Thyroid gland (tissue), 4 donors: ENCODE measurements at regions not wholly inside any gene's neighbourhood (a gene's known extent, or its start where the extent isn't known, plus 50 kb on each side); places are given as distances from the start of the nearest gene placed in this dataset.

Experiments used
- DNase-seq, 2 donors: peaks; one replicate each; pipeline ENCODE4 v3.0.0-alpha.2; 2019
- H3K27ac ChIP-seq, 3 donors: fragments of 200-600 bp; sonication (generic); 1 replicate in 2 of 3; 2 replicates in 1 of 3; pipeline ENCODE4 v1.5.1; 2016 to 2019; ENCODE audit warnings: mild to moderate bottlenecking in 1 of 3, moderate library complexity in 1 of 3
- H3K27me3 ChIP-seq: fragments of 200-600 bp; sonication (generic); one replicate; pipeline ENCODE4 v1.5.1; 2019
- H3K36me3 ChIP-seq, 2 donors: fragments of 200-600 bp; sonication (generic); one replicate each; pipeline ENCODE4 v1.5.1; 2016 to 2019
- H3K4me1 ChIP-seq, 2 donors: fragments of 200-600 bp; sonication (generic); one replicate each; pipeline ENCODE4 v1.5.1; 2017 to 2019
- H3K4me3 ChIP-seq, 3 donors: fragments of 200-600 bp; sonication (generic); replicated peaks in 1 of 3; 1 replicate in 2 of 3; 2 replicates in 1 of 3; pipeline ENCODE4 v1.5.1; 2016; ENCODE audit warnings: mild to moderate bottlenecking in 1 of 3
- H3K9me3 ChIP-seq: fragments of 200-600 bp; sonication (generic); one replicate; pipeline ENCODE4 v1.5.1; 2017
- CTCF ChIP-seq, 6 experiments: fragments of 200-600 bp in 3 of 6; fragments of 450-650 bp in 3 of 6; sonication (generic) in 3 of 6; IDR thresholded peaks; one replicate each; pipeline ENCODE4 v1.5.1; 2016 to 2019; ENCODE audit warnings: antibody characterized with exemption in 6 of 6, mild to moderate bottlenecking in 2 of 6, inconsistent platforms in 1 of 6, moderate library complexity in 1 of 6
- POLR2A ChIP-seq, 2 donors: fragments of 450-650 bp; IDR thresholded peaks; one replicate each; pipeline ENCODE4 v1.6.1; 2017; ENCODE audit warnings: antibody characterized with exemption in 2 of 2, mild to moderate bottlenecking in 2 of 2, moderate library complexity in 1 of 2
- WGBS, 2 donors: methylation state at CpG; one replicate each; pipeline ENCODE4 v1.1.5; 2017; 5-methylcytosine and 5-hydroxymethylcytosine counted together
- intact Hi-C: fragments of 100-400 bp; cut with DNase I; formaldehyde crosslinking; loops from one replicate; pipeline ENCODE4 v1.15.1; 2023

DNA sequence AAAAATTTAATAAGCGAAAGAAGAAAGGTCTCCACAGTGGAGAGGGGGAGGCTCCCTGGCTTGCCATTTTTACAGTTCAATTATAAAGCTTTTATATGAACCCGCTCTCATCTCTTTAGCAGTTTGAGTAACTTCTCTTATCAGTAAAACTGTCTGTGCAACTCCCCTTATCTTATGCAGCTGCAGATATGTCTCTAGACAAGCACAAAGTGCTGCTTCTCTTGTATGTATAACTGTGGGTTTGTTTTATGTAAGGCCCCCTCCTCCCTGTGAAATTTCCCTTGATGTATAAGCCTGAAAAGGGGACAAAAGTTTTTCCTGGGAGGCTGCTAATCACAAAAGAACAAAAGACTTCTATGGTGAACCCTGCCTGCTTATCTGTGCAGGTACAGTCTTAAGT is 90.2 kb upstream of the USP9Y start:
- Histone ChIP-seq H3K36me3 (no peaks in the 10 kb centered on the region), H3K27me3 (no peaks in the 10 kb centered on the region), H3K4me3 (no peak overlapping the region), H3K4me1 (no peaks in the 10 kb centered on the region), H3K9me3 (no peaks in the 10 kb centered on the region), H3K27ac (no peak overlapping the region)
- TF ChIP-seq POLR2A (IDR thresholded peaks at IDR 0.05) = no peak
- TF ChIP-seq CTCF (IDR thresholded peaks at IDR 0.05) = no peak
- WGBS, 2 donors = 86 to 95% methylated on average over 2 of the region's 2 CpGs
- intact Hi-C loops = no loop called here
- no peak for DNase-seq

DNA sequence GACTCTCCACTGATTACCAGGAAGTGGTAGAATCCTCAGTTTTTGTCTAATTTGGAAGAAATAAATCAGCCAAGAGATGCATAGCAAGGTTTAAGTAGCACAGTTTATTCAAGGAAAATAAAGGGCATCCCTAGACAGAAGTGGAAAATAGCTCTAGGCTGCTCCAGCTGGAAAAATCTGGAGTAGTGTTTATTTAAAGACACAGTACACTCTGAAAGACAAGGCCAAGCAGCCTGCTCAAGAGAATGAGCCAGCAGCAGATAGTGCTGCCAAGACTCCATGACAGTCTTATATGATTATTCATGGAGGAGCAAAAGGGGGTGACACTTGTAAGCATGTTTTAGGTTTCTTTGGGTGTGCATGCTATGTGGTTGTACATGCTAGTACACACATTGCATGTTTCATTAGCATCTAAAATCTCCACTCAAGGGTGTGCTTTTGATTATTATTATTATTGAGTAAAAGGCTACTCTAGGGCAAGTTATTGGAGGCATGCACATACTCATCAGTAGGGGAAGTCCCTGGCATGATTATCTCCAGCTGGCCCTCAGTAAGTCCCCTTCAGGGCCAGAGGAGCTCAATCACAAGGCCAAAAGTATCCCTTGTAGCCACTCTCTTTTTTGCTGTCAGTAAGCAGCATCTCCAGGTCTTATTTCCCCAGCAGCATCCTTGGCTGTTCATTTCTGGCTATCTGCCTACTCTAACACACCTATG is 85.1 kb upstream of the USP9Y start:
- H3K27me3 ChIP-seq = no peaks in the 10 kb centered on the region
- H3K36me3 ChIP-seq = no peaks in the 10 kb centered on the region
- TF ChIP-seq CTCF (IDR thresholded peaks at IDR 0.05) (no peak), POLR2A (IDR thresholded peaks at IDR 0.05) (no peak)
- no peaks in the 10 kb centered on the region for H3K9me3 ChIP-seq
- no peaks in the 10 kb centered on the region for H3K4me1 ChIP-seq
- no peak overlapping the region for H3K4me3 ChIP-seq
- DNase-seq = no peak
- intact Hi-C loops = no loop called here
- no peak overlapping the region for H3K27ac ChIP-seq

DNA sequence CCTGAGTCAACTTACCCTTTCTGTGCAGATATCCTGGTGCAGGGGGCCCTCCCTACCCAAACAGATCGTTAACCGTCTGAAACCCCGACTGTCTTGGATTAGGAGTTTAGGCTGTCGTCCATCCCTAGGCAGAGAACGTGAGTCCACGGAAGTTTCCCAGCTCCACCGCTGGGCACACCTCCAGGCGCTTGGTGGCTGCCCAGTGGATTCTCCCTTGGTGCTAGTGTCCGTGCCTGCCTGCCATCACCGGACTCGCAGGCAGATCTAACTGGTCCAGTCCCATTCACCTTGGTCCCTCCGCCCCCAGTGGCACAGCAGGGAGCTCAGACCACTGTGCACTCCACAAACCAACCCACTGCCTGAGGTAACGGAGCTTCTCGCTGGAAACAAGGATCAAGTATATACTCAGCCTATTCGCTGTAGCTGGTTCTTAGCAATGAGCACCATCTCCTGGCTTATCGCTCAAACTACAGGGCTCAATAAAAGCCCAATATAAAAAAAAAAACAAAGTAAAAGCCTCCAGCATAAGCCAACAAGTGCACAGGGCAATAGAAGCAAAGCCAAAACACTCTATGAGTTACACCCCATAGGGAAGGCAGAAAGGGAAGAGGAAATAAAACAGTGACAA is 79.5 kb upstream of the USP9Y start:
- TF ChIP-seq POLR2A (IDR thresholded peaks at IDR 0.05) = no peak
- peak in 2 of 6 experiments; percentile 43 to 51 for TF ChIP-seq CTCF (IDR thresholded peaks at IDR 0.05)
- 7 to 22% methylated on average over 4 to 9 of the region's 16 CpGs for WGBS, 2 donors
- Histone ChIP-seq H3K27me3 (no peaks in the 10 kb centered on the region), H3K36me3 (no peaks in the 10 kb centered on the region), H3K4me3 (no peak overlapping the region), H3K4me1 (no peaks in the 10 kb centered on the region), H3K27ac (no peak overlapping the region), H3K9me3 (no peaks in the 10 kb centered on the region)
- intact Hi-C loops = no loop called here
- DNase-seq = peak; percentile 2 to 4

DNA sequence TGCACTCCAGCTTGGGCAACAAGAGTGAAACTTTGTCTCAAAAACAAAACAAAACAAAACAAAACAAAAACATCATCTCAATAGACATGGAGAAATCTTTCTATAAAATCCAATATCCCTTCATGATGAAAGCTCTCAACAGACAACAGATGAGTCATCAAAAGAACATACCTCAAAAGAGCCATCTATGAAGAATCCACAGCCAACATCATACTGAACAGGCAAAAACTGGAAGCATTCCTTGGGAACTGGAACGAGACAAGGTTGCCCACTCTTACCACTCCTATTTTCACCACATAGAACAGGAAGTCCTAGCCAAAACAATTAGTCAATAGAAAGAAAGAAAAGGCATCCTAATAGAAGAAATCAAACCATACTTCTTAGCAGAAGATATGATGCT is 77.8 kb upstream of the USP9Y start:
- intact Hi-C loops = no loop called here
- 26 to 50% methylated on average over 1 of the region's 1 CpG for WGBS, 2 donors
- Histone ChIP-seq H3K27me3 (no peaks in the 10 kb centered on the region), H3K27ac (no peak overlapping the region), H3K4me3 (no peak overlapping the region), H3K9me3 (no peaks in the 10 kb centered on the region), H3K36me3 (no peaks in the 10 kb centered on the region), H3K4me1 (no peaks in the 10 kb centered on the region)
- TF ChIP-seq POLR2A (IDR thresholded peaks at IDR 0.05) (no peak), CTCF (IDR thresholded peaks at IDR 0.05) (no peak)
- DNase-seq = no peak

DNA sequence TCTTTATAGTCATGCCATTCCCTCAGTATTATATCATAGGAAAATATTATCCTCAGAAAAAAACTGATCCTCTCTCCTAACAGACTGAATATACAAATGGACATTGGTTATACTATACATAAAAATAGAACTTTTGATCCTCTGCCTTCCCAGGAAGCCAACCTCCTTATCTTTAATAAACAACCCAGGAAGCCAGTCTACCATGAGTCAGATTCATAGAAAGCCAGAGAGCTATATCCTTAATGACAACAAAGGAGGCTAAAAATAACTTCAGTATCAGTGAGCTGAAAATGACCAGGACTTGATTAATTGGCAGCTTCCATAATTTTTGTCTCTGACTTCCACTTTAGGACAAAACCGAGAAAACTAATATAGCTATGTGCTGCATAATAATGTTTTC is 58.0 kb upstream of the USP9Y start:
- H3K36me3 ChIP-seq = no peaks in the 10 kb centered on the region
- no peak for DNase-seq
- H3K4me1 ChIP-seq = no peaks in the 10 kb centered on the region
- H3K9me3 ChIP-seq = no peaks in the 10 kb centered on the region
- TF ChIP-seq POLR2A (IDR thresholded peaks at IDR 0.05) (no peak), CTCF (IDR thresholded peaks at IDR 0.05) (no peak)
- no peak overlapping the region for H3K4me3 ChIP-seq
- WGBS, 2 donors = 70 to 81% methylated on average over 1 of the region's 1 CpG
- intact Hi-C loops = no loop called here
- no peaks in the 10 kb centered on the region for H3K27me3 ChIP-seq
- H3K27ac ChIP-seq = no peak overlapping the region
